ENCODE measurements at regions not wholly inside any gene's neighbourhood (a gene's known extent, or its start where the extent isn't known, plus 50 kb on each side); places are given as distances from the start of the nearest gene placed in this dataset.

DNA sequence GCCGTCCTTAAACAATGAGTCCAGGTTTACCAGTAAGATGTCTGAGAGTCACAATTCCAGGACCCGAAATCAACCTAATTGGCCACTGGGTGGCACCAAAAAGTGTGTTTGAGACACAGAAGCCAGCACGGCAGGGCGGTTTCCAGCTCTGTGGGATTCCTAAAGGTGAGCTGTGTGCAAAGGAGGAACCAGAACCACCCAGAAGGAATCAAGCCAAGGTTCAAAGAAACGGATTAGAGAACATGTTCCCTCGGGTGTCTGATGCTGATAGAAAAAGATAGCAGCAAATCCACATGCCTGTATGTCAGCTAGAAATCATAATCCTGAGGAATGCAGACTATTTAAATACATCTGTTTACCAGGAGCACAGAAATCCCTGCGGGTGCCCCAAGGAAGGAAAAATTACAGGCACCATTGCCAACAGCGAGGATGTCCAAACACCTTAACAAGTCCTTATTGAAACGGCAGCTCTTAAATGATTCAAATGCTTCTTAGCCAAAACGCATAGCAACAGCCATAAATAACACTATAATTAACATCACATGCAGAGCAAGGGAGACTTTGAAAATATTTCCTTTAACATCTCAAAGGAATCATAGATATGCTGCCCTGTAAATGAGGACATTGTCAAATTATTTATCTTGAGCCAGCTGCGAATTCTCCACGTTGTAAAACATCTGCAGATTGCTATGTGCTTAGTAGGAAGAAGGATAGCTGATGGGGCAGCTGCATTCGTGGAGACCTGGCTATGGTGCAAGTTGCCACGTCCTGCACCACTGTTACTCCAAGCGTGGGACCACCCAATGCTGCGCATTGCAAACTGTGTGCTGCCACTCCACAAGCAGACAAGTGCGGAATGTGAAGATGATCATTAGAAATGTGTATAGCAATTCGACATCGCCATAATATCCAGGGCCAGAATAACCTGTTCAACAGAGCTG, 318.7 kb upstream of the NCKAP5 start:
- TF ChIP-seq, protein P1, sequence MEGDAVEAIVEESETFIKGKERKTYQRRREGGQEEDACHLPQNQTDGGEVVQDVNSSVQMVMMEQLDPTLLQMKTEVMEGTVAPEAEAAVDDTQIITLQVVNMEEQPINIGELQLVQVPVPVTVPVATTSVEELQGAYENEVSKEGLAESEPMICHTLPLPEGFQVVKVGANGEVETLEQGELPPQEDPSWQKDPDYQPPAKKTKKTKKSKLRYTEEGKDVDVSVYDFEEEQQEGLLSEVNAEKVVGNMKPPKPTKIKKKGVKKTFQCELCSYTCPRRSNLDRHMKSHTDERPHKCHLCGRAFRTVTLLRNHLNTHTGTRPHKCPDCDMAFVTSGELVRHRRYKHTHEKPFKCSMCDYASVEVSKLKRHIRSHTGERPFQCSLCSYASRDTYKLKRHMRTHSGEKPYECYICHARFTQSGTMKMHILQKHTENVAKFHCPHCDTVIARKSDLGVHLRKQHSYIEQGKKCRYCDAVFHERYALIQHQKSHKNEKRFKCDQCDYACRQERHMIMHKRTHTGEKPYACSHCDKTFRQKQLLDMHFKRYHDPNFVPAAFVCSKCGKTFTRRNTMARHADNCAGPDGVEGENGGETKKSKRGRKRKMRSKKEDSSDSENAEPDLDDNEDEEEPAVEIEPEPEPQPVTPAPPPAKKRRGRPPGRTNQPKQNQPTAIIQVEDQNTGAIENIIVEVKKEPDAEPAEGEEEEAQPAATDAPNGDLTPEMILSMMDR (conservative IDR thresholded peaks at IDR 0.05; ENCODE audit: low read depth in 2 of 2): peak; percentile 78 to 84
- TF ChIP-seq EZH2 (IDR thresholded peaks at IDR 0.05; ENCODE audit: low read depth, unreplicated experiment): no peak
- no peak for TF ChIP-seq JUNB (IDR thresholded peaks at IDR 0.05; ENCODE audit: unreplicated experiment)
- TF ChIP-seq, protein P2, sequence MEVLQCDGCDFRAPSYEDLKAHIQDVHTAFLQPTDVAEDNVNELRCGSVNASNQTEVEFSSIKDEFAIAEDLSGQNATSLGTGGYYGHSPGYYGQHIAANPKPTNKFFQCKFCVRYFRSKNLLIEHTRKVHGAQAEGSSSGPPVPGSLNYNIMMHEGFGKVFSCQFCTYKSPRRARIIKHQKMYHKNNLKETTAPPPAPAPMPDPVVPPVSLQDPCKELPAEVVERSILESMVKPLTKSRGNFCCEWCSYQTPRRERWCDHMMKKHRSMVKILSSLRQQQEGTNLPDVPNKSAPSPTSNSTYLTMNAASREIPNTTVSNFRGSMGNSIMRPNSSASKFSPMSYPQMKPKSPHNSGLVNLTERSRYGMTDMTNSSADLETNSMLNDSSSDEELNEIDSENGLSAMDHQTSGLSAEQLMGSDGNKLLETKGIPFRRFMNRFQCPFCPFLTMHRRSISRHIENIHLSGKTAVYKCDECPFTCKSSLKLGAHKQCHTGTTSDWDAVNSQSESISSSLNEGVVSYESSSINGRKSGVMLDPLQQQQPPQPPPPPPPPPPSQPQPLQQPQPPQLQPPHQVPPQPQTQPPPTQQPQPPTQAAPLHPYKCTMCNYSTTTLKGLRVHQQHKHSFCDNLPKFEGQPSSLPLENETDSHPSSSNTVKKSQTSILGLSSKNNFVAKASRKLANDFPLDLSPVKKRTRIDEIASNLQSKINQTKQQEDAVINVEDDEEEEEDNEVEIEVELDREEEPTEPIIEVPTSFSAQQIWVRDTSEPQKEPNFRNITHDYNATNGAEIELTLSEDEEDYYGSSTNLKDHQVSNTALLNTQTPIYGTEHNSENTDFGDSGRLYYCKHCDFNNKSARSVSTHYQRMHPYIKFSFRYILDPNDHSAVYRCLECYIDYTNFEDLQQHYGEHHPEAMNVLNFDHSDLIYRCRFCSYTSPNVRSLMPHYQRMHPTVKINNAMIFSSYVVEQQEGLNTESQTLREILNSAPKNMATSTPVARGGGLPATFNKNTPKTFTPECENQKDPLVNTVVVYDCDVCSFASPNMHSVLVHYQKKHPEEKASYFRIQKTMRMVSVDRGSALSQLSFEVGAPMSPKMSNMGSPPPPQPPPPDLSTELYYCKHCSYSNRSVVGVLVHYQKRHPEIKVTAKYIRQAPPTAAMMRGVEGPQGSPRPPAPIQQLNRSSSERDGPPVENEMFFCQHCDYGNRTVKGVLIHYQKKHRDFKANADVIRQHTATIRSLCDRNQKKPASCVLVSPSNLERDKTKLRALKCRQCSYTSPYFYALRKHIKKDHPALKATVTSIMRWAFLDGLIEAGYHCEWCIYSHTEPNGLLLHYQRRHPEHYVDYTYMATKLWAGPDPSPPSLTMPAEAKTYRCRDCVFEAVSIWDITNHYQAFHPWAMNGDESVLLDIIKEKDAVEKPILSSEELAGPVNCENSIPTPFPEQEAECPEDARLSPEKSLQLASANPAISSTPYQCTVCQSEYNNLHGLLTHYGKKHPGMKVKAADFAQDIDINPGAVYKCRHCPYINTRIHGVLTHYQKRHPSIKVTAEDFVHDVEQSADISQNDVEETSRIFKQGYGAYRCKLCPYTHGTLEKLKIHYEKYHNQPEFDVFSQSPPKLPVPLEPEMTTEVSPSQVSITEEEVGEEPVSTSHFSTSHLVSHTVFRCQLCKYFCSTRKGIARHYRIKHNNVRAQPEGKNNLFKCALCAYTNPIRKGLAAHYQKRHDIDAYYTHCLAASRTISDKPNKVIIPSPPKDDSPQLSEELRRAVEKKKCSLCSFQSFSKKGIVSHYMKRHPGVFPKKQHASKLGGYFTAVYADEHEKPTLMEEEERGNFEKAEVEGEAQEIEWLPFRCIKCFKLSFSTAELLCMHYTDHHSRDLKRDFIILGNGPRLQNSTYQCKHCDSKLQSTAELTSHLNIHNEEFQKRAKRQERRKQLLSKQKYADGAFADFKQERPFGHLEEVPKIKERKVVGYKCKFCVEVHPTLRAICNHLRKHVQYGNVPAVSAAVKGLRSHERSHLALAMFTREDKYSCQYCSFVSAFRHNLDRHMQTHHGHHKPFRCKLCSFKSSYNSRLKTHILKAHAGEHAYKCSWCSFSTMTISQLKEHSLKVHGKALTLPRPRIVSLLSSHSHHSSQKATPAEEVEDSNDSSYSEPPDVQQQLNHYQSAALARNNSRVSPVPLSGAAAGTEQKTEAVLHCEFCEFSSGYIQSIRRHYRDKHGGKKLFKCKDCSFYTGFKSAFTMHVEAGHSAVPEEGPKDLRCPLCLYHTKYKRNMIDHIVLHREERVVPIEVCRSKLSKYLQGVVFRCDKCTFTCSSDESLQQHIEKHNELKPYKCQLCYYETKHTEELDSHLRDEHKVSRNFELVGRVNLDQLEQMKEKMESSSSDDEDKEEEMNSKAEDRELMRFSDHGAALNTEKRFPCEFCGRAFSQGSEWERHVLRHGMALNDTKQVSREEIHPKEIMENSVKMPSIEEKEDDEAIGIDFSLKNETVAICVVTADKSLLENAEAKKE (CRISPR knock-in tag; IDR thresholded peaks at IDR 0.05): no peak
- TF ChIP-seq POLR2AphosphoS5 (IDR thresholded peaks at IDR 0.05; ENCODE audit: low read depth): no peak
- no peak for TF ChIP-seq ZNF331 (CRISPR knock-in tag; IDR thresholded peaks at IDR 0.05; ENCODE audit: low read depth)
- no peak for TF ChIP-seq EZH2phosphoT487 (IDR thresholded peaks at IDR 0.05; ENCODE audit: unreplicated experiment)

Measured in GM23338 (cell line).